ENCODE measurements at regions not wholly inside any gene's neighbourhood (a gene's known extent, or its start where the extent isn't known, plus 50 kb on each side); places are given as distances from the start of the nearest gene placed in this dataset.

GRCh38 chr17:17398188-17398942 lies 78.4 kb upstream of the MED9 start:
- no peak for DNase-seq (ENCODE audit: low spot score)

GRCh38 chr17:17398943-17399926 lies 77.6 kb upstream of the MED9 start:
- no peak for DNase-seq (ENCODE audit: low spot score)

GRCh38 chr17:17400070-17400469 lies 76.7 kb upstream of the MED9 start:
- no peak for DNase-seq (ENCODE audit: low spot score)

DNA sequence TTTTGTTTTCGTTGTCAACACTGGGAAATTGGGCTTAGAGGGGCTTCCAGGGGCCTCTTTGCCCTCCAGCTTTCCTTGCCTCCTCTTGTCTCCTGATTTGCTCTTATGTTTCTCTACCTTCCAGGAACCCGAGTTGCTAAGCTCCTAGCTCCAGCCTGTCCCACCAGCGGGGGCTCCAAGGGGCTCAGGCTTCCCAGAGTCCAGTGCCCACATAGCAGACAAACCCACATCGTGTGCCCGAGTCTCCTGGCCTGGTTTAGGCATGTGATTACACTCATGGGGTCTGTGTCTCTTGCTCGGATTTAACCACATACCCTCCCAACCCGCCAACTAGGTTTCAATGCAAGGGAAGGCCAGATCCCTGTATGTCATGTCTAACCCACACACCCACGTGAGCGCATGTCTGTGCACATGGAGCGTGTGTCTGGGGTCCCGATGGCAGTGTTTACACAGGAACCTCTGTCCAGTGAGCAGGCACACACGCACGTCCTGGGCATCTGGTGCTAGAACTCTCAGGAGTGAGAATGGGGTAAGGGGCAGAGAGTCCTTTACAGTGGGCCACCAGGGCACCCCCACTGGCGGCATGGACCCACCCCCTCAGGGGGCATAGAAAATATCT lies 76.1 kb upstream of the MED9 start:
- no peak for DNase-seq (ENCODE audit: low spot score)

DNA sequence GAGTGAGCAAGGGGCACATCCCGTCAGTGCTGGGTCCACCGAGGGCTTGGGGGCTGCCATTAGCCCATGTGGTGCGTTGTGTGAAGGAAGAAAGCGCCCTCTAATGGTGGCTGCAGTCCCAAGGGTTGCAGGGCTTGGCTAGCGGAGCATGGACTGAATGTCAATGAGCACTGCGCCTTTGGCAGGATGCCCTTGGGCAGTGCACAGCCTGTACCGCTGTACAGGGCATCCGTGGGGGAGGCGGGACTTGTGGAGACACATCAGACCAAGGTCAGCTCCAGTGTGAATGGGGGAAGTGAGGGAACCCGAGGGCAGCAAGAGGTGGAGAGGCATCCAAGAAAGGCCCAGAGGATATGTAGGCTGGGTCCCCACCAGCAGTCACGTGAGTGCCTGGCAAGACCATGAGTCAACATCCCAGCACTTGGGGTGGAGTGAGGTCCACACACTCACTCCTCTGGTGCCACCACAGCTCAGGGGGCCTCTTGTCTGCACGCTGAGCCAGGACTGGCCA lies 75.5 kb upstream of the MED9 start:
- no peak for DNase-seq (ENCODE audit: low spot score)

- no peak for DNase-seq (ENCODE audit: low spot score)
Observed at GRCh38 chr17:17402558-17402957, 74.2 kb upstream of the MED9 start.

GRCh38 chr17:17403065-17403464 lies 73.7 kb upstream of the MED9 start:
- no peak for DNase-seq (ENCODE audit: low spot score)

DNA sequence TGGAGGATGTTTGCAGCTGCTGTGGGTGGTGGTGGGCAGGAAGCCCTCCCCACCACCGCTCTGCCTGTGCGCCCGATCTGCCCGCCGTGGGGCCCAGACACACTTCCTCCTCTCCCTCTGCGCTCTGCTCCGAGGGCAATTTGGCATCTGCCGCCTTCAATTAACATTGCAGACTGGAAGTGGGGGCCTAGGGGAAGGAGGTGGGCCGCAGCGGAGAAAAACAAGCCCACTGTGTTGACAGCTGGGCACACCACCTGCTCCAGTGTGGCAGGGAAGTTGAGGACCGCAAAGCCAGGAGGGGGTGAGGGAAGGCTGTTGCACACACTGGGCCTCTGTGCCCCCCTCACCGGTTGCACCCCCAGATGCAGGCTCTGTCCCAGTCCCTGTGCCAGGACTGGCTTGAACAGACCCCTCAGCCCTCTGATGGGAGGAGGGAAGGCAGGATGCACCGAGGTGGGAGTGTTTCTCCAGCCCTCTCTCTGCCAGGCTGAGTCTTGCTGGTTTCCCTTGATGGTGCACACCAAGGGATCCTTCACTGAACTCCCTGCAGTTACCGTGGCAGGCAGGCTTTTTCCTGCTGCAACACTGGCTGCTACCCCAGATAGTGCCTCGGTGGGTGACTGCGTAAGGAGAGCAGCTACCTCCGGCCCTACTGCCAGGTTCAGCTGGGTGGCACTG lies 72.8 kb upstream of the MED9 start:
- DNase-seq (ENCODE audit: low spot score) = peak; percentile 82

DNA sequence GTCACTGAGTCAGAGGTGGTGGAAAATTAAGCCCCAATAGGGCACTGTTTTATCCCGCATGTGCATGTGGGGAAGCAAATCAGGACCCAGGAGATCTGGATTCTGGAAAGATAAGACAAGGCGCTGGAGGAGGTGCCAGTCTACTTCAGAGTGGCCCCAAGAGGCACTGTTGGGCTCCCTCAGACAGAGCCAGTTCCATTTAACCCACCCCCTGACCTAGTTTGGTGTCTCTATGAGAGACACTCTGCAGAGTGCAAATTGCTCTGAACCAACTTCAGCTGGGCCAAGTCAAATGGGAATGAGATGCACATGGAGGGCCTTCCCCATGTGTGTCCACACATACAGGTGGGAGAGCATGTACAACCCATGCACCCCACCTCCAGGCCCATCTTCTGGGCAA lies 71.1 kb upstream of the MED9 start:
- DNase-seq (ENCODE audit: low spot score) = no peak

DNA sequence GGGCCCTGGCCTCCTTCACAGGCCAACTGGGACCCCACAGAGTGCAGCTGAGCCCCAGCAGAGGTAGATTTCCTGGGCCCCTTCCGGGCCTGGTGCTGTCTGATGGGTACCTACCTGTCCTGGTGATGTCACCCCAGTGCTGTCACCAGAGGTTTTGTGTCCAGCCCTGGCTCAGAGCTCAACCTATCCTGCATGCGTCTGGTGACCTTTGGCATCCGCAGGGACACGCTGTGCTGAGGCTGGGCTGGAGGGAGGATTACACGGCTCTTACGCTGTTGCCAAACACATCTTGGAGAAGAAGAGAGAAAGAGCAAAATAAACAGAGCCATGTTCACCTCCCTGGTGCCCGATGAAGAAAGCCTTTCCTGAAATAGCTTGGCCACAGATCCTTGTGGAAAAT lies 70.6 kb upstream of the MED9 start:
- no peak for DNase-seq (ENCODE audit: low spot score)

- no peak for DNase-seq (ENCODE audit: low spot score)
Observed at GRCh38 chr17:17408236-17408794, 68.5 kb upstream of the MED9 start.

- DNase-seq (ENCODE audit: low spot score) = no peak
Observed at GRCh38 chr17:17410357-17410756, 66.4 kb upstream of the MED9 start.

- no peak for DNase-seq (ENCODE audit: low spot score)
Observed at GRCh38 chr17:17411692-17412091, 65.1 kb upstream of the MED9 start.

DNA sequence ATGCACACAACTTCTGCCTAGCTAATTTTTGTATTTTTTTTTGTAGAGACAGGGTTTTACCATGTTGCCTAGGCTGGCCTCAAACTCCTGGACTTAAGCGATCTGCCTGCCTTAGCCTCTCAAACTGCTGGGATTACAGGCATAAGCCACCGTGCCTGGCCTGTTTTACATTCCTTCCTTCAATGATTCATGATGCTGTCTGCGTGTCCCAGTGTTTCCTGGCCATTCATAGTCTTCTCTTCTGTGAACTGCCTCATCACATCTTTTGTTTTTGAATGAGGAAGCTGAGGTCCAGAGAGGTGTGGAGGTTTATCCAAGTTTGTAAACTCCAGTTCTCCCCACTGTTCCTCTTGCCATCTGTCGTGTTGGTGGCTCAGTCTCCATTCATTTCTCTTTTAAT lies 64.5 kb upstream of the MED9 start:
- no peak for DNase-seq (ENCODE audit: low spot score)

- no peak for DNase-seq (ENCODE audit: low spot score)
Observed at GRCh38 chr17:17413215-17413792, 63.5 kb upstream of the MED9 start.

- no peak for DNase-seq (ENCODE audit: low spot score)
Observed at GRCh38 chr17:17413821-17414220, 63.0 kb upstream of the MED9 start.

DNA sequence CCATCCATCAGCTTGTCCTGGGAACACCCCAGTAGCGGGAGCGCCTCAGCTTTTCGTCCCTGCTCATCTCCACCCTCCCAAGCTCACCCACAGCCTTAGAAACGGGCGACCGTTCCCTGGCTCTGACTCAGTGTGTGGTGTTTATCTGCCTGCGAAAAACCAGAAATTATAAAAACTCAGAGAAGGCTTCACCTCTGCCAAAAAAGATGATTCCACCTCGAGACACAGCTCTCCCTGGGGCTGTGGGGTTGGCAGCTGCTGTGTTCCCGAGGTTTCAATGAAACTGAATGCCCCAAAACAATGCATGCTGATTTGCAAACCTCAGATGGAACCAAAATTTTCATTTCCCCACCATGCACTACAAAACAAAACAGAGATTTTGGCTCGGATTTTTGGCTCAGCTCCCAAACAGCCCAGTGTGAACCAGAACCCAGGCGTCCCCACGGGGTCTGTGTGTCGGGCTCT lies 62.4 kb upstream of the MED9 start:
- DNase-seq (ENCODE audit: low spot score) = no peak

- no peak for DNase-seq (ENCODE audit: low spot score)
Observed at GRCh38 chr17:17415006-17415405, 61.8 kb upstream of the MED9 start.

DNA sequence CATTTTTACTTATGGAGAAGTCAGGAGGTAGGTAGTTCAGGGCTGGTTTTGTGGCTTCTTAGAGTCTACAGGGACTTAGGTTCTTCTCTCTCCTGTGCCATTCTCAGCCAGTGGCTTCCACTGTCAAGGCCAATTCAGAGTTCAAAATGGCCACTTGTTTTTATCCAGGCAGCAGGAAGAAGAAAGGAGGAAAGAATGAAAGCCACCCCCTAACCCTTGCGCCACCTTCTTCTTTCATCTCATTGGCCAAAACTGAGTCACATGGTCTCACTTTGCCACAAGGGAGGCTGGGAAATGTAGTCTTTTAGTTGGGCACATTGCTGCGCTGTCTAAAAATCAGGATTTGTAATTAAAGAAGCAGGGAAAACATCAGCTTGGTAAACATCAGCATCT lies 60.8 kb upstream of the MED9 start:
- peak; percentile 70 for DNase-seq (ENCODE audit: low spot score)

DNA sequence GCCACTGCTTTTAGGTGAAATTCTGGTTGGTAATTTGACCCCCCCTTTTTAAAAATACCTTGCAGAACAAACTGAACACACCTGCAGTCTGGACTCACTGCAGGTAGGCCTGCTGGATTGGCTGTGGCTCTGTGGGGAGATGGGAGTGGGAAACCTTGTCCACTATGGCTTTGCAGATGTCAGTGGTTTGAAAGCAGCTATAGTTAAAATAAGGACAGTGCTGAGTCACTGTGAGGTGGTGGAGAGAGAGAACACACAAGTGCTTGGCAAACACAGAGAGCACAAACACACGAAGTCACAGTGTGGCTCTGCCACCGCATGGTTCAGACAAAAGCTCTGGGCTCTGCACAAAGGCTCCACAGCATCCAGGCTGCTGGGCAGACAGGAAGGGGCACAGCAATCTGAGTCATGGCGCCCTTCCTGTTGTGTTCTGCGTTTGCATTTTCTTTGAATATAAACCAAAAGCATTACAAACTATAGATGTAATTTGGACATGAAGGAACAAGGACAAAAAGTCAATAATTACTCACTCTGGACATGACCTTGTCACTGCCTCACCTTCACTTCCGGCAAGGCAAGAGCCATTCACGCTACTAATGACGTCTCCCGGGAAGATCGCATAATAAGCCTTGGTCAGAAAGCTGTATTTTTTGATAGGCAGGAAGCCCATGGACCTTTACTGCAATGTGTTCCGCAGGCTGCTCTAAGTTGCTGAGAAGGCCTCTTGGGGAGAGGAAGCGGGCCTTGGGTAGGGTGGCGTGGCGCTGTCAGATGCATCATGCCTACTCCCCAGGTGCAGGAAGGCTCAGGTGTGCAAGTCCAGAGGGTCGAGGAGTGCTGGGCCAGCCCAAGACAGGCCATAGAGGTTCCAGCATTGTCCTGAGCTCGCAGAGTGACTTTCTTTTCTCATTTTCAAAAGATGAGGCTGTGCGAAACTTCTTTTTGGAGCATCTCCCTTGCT lies 60.1 kb upstream of the MED9 start:
- DNase-seq (ENCODE audit: low spot score) = no peak
